ENCODE measurements at regions not wholly inside any gene's neighbourhood (a gene's known extent, or its start where the extent isn't known, plus 50 kb on each side); places are given as distances from the start of the nearest gene placed in this dataset.

DNA sequence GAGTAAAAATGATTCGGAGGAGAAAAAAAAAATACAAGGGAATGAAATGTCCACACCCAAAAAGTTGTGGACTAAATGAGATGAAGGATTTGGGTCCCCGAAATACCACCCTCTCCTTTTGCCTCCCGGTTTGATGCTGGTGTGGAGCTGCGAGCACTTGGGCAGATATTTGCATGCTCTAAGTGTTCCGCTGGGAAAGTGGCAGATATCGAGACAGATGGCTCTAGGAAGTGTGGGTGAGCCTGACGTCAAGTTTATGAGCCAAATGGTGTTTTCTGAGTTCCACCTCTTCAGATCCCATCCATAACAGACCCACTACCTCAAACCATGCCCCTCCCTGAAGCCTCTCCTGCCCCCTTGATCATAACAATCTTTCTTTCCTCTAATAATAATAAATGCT lies 228.6 kb downstream of the QDPR start:
- Histone ChIP-seq H3K9me3 (ENCODE audit: control insufficient read depth, low read depth, low read length) (no peaks in the 10 kb centered on the region), H3K27me3 (ENCODE audit: control insufficient read depth, insufficient read depth, low read length) (no peaks in the 10 kb centered on the region), H3K4me1 (ENCODE audit: control insufficient read depth, insufficient read depth, low read length) (no peaks in the 10 kb centered on the region), H3K4me3 (ENCODE audit: low read length) (no peak overlapping the region), H3K27ac (ENCODE audit: low read length) (no peak overlapping the region), H3K36me3 (ENCODE audit: control insufficient read depth, insufficient read depth, low read length) (no peaks in the 10 kb centered on the region)
- 80% methylated on average over 1 of the region's 7 CpGs for WGBS (ENCODE audit: insufficient coverage, low lambda C conversion rate)
- no peak for DNase-seq

DNA sequence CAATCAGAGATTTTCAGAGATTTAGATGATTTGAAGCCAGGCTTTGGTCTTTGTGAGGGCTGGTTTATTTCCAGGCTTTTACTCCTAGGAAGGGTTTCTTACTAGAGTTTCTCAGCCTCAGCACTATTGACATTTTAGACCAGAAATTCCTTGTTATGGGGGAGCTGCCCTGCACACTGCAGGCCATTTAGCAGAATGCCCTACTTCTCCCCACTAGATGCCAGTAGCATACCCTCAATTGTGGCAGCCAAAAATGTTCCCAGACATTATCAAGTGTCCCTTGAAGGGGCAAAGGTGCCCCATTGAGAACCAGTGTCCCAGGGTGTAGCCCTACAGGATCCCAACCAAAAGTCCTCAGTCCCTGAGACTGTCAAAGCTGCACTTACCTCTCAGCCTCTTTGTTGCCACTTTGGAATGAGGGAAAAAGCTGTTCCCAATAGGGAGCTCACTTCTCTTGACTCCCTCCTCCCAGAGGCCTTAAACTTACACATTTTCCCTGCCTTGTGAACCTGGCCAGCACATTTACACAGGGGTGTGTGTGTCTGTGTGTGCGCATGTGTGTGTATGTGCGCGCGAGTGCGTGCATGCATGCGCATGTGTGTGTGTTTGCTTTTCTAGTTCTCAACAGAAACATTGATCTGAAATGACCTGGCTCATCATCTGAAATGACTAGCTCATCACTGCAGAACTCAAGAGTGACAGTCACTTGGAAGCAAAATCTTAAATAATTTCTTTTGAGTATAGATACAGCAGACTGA lies 231.4 kb downstream of the QDPR start:
- no peak overlapping the region for H3K27ac ChIP-seq (ENCODE audit: low read length)
- no peaks in the 10 kb centered on the region for H3K27me3 ChIP-seq (ENCODE audit: control insufficient read depth, insufficient read depth, low read length)
- no peak for DNase-seq
- H3K4me3 ChIP-seq (ENCODE audit: low read length): no peak overlapping the region
- no peaks in the 10 kb centered on the region for H3K36me3 ChIP-seq (ENCODE audit: control insufficient read depth, insufficient read depth, low read length)
- 100% methylated on average over 1 of the region's 6 CpGs for WGBS (ENCODE audit: insufficient coverage, low lambda C conversion rate)
- H3K9me3 ChIP-seq (ENCODE audit: control insufficient read depth, low read depth, low read length): no peaks in the 10 kb centered on the region
- no peaks in the 10 kb centered on the region for H3K4me1 ChIP-seq (ENCODE audit: control insufficient read depth, insufficient read depth, low read length)

DNA sequence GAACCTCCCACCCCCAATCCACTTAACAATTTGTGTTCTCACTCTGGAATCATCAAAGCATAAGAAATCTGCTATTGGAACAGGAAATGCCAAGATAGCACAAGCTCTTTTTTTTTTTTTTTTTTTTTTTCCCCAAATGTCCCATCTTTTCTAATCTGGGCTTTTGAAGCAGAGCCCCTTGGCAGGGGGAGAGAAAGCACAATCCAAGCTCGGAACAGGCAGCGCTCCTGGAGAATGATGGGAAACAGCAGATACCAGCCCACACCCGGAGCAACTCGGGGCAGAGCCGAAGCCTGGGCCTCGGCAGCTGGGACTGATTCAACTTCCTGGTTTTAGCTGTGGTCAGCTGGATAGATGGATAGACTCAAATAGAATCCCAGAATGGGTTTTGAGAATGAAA lies 235.1 kb downstream of the QDPR start:
- H3K9me3 ChIP-seq (ENCODE audit: control insufficient read depth, low read depth, low read length): no peaks in the 10 kb centered on the region
- no peak for DNase-seq
- WGBS (ENCODE audit: insufficient coverage, low lambda C conversion rate): 40% methylated on average over 1 of the region's 6 CpGs
- H3K36me3 ChIP-seq (ENCODE audit: control insufficient read depth, insufficient read depth, low read length): no peaks in the 10 kb centered on the region
- no peaks in the 10 kb centered on the region for H3K27me3 ChIP-seq (ENCODE audit: control insufficient read depth, insufficient read depth, low read length)
- H3K4me1 ChIP-seq (ENCODE audit: control insufficient read depth, insufficient read depth, low read length): no peaks in the 10 kb centered on the region
- no peak overlapping the region for H3K4me3 ChIP-seq (ENCODE audit: low read length)
- no peak overlapping the region for H3K27ac ChIP-seq (ENCODE audit: low read length)

DNA sequence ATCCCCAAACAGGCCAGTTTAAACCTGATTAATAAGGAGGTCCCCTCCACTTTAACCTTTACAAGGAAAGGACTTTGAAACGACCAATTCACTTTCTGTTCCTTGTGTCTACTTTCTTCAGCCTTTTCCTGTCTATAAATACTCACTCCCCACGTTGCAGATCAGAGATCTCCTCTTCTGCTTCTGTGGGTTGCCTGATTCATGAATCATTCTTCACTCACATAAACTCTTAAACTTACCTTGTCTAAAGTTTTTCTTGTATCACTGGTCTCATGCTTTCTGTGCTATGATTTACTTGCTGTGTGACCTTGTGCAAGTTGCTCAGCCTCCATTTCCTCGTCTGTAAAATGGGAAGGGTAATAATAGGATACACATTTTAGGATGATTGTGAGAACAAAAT lies 236.1 kb downstream of the QDPR start:
- WGBS (ENCODE audit: insufficient coverage, low lambda C conversion rate): 39% methylated on average over 2 of the region's 3 CpGs
- H3K4me1 ChIP-seq (ENCODE audit: control insufficient read depth, insufficient read depth, low read length): no peaks in the 10 kb centered on the region
- no peak overlapping the region for H3K4me3 ChIP-seq (ENCODE audit: low read length)
- no peaks in the 10 kb centered on the region for H3K27me3 ChIP-seq (ENCODE audit: control insufficient read depth, insufficient read depth, low read length)
- H3K9me3 ChIP-seq (ENCODE audit: control insufficient read depth, low read depth, low read length): no peaks in the 10 kb centered on the region
- no peak for DNase-seq
- H3K27ac ChIP-seq (ENCODE audit: low read length): no peak overlapping the region
- no peaks in the 10 kb centered on the region for H3K36me3 ChIP-seq (ENCODE audit: control insufficient read depth, insufficient read depth, low read length)

DNA sequence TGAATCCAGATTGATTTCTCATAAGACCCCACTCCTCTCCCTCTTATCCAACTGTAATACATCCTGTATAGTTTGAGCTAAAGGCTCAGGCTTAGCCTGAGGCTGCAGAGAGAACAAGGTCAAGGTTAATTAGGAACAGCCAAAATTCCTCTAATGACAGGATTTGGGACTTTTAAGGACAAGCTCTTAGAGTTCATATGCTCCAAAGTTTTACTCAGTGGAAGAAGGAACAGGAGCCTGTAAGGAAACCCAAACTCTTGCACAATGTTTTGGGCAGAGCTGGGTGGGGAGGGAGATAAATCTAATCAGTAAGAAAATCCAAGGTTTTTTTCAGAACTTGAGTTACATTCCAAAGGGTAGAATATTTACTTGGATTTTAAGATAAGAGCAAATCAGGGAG lies 238.8 kb downstream of the QDPR start:
- no peak for DNase-seq
- Histone ChIP-seq H3K27ac (ENCODE audit: low read length) (no peak overlapping the region), H3K27me3 (ENCODE audit: control insufficient read depth, insufficient read depth, low read length) (no peaks in the 10 kb centered on the region), H3K36me3 (ENCODE audit: control insufficient read depth, insufficient read depth, low read length) (no peaks in the 10 kb centered on the region), H3K4me3 (ENCODE audit: low read length) (no peak overlapping the region), H3K4me1 (ENCODE audit: control insufficient read depth, insufficient read depth, low read length) (no peaks in the 10 kb centered on the region), H3K9me3 (ENCODE audit: control insufficient read depth, low read depth, low read length) (no peaks in the 10 kb centered on the region)

DNA sequence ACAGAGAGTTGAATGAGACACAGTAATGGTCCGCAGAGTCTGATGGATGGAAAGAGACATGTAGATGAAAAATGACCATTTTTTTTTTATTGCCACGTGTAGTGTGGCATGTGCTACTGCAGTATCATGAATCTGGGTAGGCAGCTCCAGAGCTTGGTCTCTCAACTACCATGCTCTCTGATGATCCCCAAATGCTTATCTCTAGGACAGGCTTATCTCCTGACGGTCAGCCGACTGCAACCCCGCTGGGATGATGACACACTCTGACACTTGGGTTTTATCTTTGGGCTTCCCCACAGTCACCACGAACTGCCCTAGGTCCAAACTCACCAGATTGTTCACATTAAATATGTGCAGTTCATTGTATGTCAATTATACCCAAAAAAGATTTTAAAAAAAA lies 239.7 kb downstream of the QDPR start:
- no peaks in the 10 kb centered on the region for H3K4me1 ChIP-seq (ENCODE audit: control insufficient read depth, insufficient read depth, low read length)
- no peak overlapping the region for H3K4me3 ChIP-seq (ENCODE audit: low read length)
- H3K27ac ChIP-seq (ENCODE audit: low read length): no peak overlapping the region
- H3K9me3 ChIP-seq (ENCODE audit: control insufficient read depth, low read depth, low read length): no peaks in the 10 kb centered on the region
- H3K27me3 ChIP-seq (ENCODE audit: control insufficient read depth, insufficient read depth, low read length): no peaks in the 10 kb centered on the region
- DNase-seq: no peak
- no peaks in the 10 kb centered on the region for H3K36me3 ChIP-seq (ENCODE audit: control insufficient read depth, insufficient read depth, low read length)
- WGBS (ENCODE audit: insufficient coverage, low lambda C conversion rate): no CpG with 5 or more reads among the region's 6 CpGs

DNA sequence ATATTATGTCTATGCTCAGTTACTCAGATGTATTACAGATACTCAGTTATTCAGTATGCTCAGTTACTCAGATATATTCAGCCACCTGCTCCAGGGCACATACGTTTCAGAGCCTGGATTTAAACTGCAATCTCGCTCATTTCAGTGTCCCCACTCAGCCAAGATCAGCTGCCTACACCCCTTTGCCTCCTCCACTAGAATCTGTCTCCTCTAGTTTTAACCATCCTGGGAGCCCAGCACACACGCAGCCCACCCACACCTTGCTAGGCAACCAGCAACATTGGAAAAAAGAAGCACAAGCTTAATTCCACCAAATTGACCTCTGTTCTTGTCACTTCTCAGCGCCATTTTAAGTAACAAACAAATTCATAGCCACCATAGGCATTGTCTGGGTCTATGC lies 246.2 kb downstream of the QDPR start:
- DNase-seq: no peak
- no peak overlapping the region for H3K27ac ChIP-seq (ENCODE audit: low read length)
- no CpG with 5 or more reads among the region's 4 CpGs for WGBS (ENCODE audit: insufficient coverage, low lambda C conversion rate)

DNA sequence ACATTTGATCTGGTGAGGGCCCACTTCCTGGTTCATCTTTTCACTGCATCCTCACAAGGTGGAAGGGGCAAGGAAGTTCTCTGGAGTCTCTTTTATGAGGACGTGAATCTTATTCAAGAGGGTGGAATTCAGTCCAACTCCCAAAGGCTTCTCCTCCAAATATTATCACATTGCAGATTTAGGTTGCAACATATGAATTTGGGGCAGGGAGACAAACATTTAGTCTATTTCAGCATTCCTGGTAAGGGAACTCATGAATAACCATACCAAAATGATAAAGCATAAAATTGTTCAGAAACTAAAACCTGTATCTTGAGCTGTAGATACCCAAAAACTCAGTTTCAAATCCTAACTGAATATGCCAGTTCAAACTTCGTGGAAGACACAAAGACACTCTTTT lies 246.8 kb downstream of the QDPR start:
- Histone ChIP-seq H3K36me3 (ENCODE audit: control insufficient read depth, insufficient read depth, low read length) (no peaks in the 10 kb centered on the region), H3K27me3 (ENCODE audit: control insufficient read depth, insufficient read depth, low read length) (no peaks in the 10 kb centered on the region), H3K4me1 (ENCODE audit: control insufficient read depth, insufficient read depth, low read length) (no peaks in the 10 kb centered on the region), H3K9me3 (ENCODE audit: control insufficient read depth, low read depth, low read length) (no peaks in the 10 kb centered on the region), H3K27ac (ENCODE audit: low read length) (no peak overlapping the region), H3K4me3 (ENCODE audit: low read length) (no peak overlapping the region)
- no peak for DNase-seq
- no CpG with 5 or more reads among the region's 2 CpGs for WGBS (ENCODE audit: insufficient coverage, low lambda C conversion rate)

More for the DNA sequence above, 246.2 kb downstream of the QDPR start:
- no peaks in the 10 kb centered on the region for H3K27me3 ChIP-seq (ENCODE audit: control insufficient read depth, insufficient read depth, low read length)
- H3K4me3 ChIP-seq (ENCODE audit: low read length): no peak overlapping the region
- H3K36me3 ChIP-seq (ENCODE audit: control insufficient read depth, insufficient read depth, low read length): no peaks in the 10 kb centered on the region
- H3K9me3 ChIP-seq (ENCODE audit: control insufficient read depth, low read depth, low read length): no peaks in the 10 kb centered on the region
- no peaks in the 10 kb centered on the region for H3K4me1 ChIP-seq (ENCODE audit: control insufficient read depth, insufficient read depth, low read length)

DNA sequence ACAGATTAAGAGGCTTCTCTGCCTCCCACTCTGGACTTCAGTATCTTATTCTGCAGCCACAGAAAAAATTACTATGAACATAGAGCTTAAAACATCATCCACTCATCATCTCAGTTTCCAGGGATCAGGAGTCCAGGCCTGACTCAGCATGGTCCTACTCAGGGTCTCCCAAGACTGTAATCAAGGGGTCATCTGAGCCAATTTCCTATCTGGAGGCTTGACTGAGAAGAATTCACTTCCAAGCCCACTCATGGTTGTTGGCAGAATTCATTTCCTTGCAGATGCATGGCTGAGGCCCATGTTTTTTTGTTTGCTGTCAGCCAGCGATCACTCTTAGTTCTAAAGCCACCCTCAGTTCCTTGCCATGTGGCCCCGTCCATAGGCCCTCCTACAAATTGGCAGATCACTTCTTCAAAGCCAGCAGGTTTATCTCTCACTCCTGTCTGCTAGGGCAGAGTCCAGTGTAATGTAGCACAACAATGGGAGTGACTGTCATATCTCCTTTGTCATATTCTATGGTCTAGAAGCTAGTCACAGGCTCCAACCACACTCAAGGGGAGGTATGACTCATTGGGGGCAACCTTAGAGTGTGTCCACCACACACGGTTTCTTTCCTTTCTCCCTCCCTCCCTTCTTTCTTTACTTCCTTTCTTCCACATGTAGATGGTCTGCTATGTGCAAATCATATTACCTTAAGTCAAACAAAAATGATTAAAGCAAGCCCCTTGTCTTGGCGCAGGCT lies 251.6 kb downstream of the QDPR start:
- Histone ChIP-seq H3K4me3 (ENCODE audit: low read length) (no peak overlapping the region), H3K36me3 (ENCODE audit: control insufficient read depth, insufficient read depth, low read length) (no peaks in the 10 kb centered on the region), H3K9me3 (ENCODE audit: control insufficient read depth, low read depth, low read length) (no peaks in the 10 kb centered on the region), H3K27me3 (ENCODE audit: control insufficient read depth, insufficient read depth, low read length) (no peaks in the 10 kb centered on the region), H3K27ac (ENCODE audit: low read length) (no peak overlapping the region), H3K4me1 (ENCODE audit: control insufficient read depth, insufficient read depth, low read length) (no peaks in the 10 kb centered on the region)
- WGBS (ENCODE audit: insufficient coverage, low lambda C conversion rate): 71% methylated on average over 1 of the region's 4 CpGs
- no peak for DNase-seq

DNA sequence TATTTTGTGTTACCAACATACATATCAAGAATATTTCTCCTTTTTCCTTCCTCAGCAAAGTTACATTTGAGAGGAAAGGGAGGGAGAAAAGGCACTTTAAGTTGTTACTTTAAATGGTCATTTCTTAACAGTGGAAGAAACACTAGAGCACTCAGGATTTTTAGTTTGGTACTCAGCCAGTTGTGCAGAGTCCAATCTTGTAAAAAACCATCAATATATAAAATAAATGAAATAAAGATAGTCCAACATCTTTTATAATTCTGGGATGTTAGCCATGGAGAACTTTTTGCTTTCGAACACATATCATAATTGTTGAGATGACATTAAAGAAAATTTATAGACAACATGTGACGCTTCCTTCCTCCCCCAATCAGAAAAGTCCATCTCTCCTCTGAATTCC lies 253.8 kb downstream of the QDPR start:
- Histone ChIP-seq H3K9me3 (ENCODE audit: control insufficient read depth, low read depth, low read length) (no peaks in the 10 kb centered on the region), H3K4me1 (ENCODE audit: control insufficient read depth, insufficient read depth, low read length) (no peaks in the 10 kb centered on the region), H3K27me3 (ENCODE audit: control insufficient read depth, insufficient read depth, low read length) (no peaks in the 10 kb centered on the region), H3K27ac (ENCODE audit: low read length) (no peak overlapping the region), H3K36me3 (ENCODE audit: control insufficient read depth, insufficient read depth, low read length) (no peaks in the 10 kb centered on the region), H3K4me3 (ENCODE audit: low read length) (no peak overlapping the region)
- 90% methylated on average over 2 of the region's 2 CpGs for WGBS (ENCODE audit: insufficient coverage, low lambda C conversion rate)
- DNase-seq: no peak

DNA sequence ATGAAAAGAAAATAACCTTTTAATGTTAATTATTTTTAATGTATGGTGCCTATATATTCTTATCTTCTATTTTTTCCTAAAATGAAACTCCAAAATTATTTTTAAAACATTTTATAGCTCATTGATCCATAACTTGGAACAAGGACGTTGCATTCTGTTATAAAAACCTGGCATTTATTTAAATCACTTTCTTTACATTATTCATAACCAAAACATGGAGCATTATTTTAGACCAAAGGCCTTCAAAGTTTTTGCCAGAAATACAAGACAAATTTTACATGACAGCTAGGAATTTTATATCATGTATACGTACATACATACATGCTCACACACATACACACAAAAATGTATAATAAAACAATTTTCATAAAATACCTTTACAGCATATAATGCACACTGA lies 259.8 kb downstream of the QDPR start:
- DNase-seq: no peak
- Histone ChIP-seq H3K9me3 (ENCODE audit: control insufficient read depth, low read depth, low read length) (no peaks in the 10 kb centered on the region), H3K27ac (ENCODE audit: low read length) (no peak overlapping the region), H3K4me3 (ENCODE audit: low read length) (no peak overlapping the region), H3K4me1 (ENCODE audit: control insufficient read depth, insufficient read depth, low read length) (no peaks in the 10 kb centered on the region), H3K27me3 (ENCODE audit: control insufficient read depth, insufficient read depth, low read length) (no peaks in the 10 kb centered on the region), H3K36me3 (ENCODE audit: control insufficient read depth, insufficient read depth, low read length) (no peaks in the 10 kb centered on the region)
- 100% methylated on average over 2 of the region's 2 CpGs for WGBS (ENCODE audit: insufficient coverage, low lambda C conversion rate)
